ENCODE measurements at regions not wholly inside any gene's neighbourhood (a gene's known extent, or its start where the extent isn't known, plus 50 kb on each side); places are given as distances from the start of the nearest gene placed in this dataset.

GRCh38 chr2:7685342-7686015 is 768.3 kb downstream of the RNF144A start:
- TF ChIP-seq TEAD4 (IDR thresholded peaks at IDR 0.05): no peak
- no peak for TF ChIP-seq CEBPB (IDR thresholded peaks at IDR 0.05)
- TF ChIP-seq MAX (IDR thresholded peaks at IDR 0.05): no peak
- TF ChIP-seq CREB1 (IDR thresholded peaks at IDR 0.05; ENCODE audit: low read depth): no peak
- TF ChIP-seq REST (IDR thresholded peaks at IDR 0.05; ENCODE audit: low read depth): no peak
- TF ChIP-seq ZBTB7A (IDR thresholded peaks at IDR 0.05; ENCODE audit: low read depth): no peak
- no peak for TF ChIP-seq NFIC (IDR thresholded peaks at IDR 0.05)
- TF ChIP-seq TCF12 (IDR thresholded peaks at IDR 0.05; ENCODE audit: low read depth): no peak
